ENCODE measurements at regions not wholly inside any gene's neighbourhood (a gene's known extent, or its start where the extent isn't known, plus 50 kb on each side); places are given as distances from the start of the nearest gene placed in this dataset.

DNA sequence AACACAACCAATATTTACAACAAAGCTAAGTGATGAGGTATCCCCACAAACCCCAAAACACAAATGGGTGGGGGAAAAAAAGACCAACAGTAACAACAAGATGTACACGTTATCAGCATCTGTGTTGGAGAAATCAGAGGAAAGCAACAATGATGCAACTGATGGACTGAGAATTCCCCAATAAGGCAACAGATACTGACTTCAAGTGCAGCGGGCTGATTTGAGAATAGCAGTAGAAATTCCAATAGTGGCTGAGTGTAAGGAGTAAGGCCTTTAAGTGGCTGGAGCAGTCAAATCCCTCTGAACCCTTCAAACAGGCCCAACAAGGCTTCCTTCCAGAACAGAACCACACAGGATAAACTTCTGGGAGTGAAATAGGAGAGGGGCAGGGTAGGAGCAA is 97.6 kb downstream of the TM2D1 start:
- no peak for DNase-seq

DNA sequence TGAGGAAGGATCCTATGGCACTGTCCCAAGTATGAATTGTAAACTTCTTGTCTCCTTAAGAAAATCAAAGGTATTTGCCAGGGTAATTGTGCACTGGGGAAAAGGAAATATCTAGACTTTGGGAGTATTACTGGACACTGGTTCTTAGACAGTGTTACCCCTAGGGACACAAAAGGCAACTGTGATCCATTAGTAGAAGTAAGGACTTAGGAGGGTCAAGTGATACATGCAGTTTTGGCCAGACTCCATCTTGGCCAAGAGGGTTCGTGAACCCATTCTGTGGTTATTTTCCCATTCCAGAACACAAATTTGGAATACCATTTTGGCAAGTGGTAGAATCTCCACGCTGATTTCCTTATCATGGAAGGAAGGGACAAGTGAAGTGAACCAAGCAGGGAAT is 98.1 kb downstream of the TM2D1 start:
- DNase-seq = no peak

DNA sequence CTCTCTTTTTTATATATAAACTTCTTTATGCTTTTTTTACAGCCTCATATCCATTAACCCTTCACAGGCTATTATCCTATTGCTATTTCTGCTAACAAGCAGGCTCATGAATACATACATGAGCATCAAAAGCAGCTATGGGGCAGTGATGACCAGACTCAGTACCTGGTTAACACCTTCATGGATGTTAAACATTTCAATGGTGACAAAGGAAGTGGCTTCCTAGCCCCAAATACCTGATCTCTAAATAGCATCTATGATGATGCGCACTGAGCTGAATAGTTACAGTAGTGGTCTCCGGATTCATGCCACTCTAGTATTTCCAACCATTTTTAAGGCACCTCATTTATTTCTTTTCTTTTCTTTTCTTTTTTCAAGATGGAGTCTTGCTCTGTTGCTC is 101.1 kb downstream of the TM2D1 start:
- no peak for DNase-seq

DNA sequence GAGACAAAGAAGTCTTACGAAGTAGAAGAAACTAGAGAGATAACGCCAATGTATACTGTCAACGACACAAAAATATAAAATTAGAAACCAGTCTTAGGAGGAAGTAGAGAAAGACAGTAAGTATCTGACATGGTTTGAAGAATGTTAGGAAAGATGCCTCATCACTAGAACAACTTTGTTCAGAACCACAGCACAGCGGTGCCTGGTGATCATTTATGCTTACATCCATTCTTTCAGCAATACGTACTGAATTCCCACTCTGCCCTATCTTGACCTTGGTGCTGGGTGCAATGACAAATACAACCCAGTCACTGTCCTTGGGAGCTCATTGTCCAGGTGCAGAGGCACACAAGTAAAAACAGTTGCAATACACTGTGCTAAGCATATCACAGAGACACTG is 104.4 kb downstream of the TM2D1 start:
- DNase-seq = no peak

DNA sequence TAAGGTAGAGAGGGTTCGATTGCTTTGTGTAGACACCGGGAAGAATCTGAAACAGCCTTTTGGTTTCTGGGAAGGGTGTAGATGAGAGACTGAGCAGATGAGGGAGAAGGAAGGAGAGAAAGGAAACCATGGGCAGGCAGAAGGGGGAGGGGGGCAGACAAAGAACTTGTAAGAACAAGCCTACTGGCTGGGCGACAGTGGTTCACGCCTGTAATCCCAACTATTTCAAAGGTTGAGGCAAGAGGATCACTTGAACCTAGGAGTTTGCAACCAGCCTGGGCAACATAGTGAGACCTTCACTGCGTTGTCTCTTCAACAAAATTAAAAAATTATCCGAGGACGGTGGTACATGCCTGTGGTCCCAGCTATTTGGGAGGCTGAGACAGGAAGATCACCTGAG is 106.2 kb downstream of the TM2D1 start:
- DNase-seq = no peak

DNA sequence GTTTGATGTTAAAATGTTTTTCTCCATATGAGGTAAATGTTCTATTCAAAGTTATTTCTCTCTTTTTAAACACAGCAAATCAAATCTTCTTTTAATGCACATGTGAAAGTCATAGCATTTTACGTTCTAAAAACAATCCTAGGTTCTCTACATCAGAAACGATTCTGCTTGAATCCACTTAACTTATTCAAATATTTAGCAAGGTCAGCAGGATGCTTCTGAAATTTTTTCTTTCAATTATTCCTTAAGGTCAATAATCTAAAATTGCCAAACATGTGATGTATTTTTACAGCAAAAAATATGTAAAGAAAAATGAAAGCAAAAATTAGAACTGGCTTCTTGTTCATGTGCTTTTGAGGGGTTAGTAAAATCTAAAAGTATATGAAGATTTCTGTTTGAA is 106.7 kb downstream of the TM2D1 start:
- DNase-seq = no peak

DNA sequence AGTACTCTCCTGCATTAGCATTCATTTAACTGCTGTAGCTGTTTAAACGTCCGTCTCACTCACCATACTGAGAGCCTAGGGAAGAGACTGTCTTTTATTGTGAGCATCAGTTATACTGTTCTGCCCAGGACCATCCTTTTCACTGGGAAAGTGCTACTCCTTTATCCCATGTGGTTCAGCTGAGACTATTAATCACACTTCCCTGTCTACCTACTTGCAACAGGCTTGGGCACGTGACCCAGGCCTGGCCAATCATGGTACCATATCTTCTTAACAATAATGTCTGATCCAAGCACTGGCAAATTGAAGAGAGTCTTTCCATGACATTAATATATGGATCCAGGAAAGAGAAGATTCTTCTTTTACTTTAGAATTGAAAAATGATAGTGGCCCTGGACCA is 108.1 kb downstream of the TM2D1 start:
- no peak for DNase-seq

DNA sequence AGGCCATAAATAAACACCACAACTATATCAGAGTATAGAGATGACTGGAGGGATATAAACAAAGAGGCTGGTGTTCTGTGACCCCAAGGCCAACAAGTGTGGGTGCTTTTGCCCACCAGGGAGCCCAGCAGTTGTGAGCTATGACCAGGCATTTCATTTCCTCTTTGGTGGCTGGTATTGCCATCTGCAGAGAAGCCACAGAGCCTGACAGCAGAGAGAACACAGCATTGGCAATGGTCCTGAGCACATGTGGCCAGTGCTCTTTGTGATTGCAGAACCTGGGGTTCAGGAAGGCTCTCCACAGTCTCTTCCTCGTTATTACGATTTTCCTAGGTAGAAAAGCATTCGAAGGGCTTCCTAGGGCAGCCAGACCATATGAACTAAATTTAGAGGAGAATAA is 112.3 kb downstream of the TM2D1 start:
- no peak for DNase-seq

DNA sequence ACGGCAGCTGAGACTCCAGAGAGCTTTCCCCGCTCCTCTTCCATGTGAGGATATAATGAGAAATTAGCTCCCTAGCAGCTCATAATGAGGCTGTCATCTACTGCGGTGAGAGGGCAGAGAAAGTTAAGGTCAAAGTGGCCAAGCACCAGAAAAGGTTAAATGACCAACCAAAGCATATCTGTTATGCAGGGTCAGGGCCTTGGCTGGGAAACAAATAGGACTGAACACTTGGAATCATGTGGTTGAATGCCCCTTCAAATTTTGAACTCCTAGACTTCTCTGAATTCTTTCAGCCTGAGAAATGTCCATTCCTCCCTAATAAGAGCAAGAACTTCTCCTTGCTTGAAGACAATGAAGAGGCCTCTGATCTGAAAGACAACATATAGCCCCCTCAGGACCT is 115.9 kb downstream of the TM2D1 start:
- DNase-seq = no peak

DNA sequence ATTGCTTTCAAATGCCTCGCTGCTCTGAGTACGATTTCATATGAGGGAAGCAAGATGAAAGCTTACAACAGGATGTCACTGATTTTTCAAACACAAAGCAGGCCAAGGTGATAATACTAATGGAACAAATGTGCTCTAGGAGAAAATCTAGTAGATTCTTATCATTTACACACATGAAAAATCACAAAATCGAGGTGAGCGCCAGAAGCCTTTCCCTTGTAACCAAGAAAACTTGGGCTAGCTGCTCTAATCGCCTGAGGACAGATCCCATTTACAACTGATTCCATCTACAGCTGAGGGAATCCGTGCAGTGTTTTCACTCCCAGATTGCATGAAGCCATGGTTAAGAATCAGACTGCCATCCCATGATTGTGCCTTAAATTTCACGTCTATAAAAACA is 117.5 kb downstream of the TM2D1 start:
- no peak for DNase-seq

DNA sequence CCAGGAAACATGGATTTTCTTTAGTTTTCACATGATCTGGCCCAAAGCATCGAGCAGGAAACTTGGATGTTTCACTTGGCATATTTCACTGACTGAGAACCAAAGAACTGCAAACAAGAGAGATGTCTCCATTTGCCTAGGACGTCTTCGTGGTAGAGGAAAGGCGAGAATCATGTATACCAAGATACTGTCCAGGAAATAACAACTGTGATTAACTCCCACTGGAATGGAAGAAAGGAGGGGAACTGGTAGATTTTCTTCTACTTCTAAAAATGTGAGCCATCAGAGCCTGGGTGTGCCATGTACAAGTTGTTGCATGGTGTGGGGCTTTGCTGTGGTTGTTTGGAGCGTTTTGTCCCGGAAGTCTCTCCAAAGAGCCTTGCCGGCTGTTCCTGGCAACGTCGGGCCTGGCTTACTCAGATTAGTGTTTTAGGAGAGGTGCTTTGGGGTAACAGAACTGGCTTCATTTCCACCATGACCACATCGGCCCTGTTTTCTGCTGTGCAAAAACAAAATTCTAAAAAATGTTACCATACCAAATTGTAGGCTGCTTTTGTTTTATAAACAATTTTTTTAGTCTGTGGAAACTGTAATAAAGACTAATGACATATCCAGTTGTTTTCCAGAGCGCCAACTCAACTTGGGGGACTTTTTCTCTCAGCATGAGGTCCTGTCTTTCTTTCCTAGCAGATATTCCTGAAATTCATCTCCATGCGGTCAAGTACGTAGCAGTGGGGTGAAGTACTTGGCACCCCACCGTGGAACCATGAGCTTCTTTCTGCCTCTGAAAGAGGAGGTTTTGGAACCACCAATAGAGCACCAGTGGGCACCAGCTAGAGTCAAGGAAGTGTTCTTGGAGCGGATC is 118.3 kb downstream of the TM2D1 start:
- DNase-seq = peak; percentile 73

DNA sequence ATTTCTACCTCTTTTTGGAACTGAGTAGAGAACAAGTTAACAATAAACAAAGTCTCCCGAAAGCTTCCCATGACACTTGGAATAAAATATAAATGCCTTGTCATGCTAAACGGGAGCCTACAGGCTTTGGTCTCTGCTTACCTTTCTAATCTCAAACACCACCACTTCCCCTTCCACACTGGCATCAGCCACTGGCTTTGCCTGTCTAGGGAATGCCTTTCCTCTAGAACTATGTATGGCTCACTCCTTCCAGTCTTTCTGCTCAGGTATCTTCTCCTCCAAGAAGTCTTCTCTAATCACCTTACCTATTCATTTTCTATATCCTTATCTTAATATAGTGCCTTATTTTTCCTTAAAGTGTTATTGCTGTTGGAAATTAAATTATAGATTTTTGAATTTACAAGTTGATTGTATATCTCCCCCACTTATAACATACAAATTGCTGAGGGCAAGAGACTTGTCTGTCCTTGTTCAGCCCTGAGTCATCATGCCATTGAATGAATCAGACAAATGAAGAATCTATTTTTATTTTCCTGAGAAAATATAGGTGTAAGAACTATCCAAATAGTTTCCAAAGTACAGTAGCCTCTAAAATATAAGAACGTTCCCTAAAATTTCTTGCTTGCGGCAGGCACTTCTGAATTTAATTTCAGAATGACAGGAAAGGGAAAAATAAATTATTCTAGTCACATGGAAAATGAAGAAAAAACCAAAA is 119.2 kb downstream of the TM2D1 start:
- DNase-seq = no peak

DNA sequence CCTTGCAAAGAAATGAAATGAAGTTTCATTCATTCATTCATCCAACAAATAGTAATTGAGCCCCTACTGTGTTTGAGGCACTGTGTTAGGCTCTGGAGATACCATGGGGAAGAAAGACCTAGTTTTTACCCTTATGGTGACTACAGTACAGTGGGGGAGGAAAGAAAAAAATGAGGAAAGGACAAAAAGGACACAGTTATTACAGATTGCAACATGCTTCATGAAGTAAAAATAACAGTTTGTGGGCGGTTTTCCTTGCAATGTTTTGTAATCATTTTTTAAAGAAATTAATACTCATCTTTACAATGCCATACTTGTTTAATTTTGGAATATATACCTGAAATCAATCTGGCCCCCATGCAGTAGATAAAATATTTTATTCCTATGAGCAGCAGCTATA is 120.3 kb downstream of the TM2D1 start:
- no peak for DNase-seq

DNA sequence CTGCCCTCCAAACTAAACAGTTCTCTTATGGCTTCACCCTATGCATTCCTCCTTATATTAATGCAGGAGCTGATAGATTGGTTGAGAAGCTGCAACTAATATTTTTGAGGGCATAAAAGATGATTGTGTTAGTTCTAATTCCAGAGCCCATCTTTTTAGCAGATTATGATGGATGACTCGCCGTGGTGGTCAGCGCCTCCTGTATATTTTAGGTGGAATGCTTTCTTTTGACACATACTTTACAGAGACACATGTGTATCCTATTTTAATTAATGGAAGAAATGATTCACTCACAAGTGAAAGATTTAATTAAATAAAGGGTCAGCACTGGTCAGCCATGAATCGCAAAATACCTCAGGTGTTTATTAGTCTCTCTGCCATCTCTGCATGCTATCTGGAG is 120.7 kb downstream of the TM2D1 start:
- DNase-seq = no peak

DNA sequence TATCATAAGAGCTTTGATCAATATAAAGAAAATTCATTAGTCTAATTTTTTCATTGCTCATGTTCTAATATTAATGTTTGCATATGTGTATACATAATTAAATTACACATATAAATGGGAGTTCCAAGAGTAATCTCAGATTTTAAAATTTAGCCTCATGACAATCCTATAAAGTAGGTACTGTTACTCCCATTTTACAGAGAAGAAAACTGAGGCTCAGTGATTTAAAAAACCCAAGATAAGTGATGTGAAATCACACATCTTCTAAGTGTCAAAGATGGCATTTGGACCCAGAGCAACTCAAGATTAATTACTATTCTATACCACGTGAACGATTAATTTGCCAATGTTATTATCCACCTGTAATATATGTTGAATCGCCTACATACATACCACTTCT is 122.3 kb downstream of the TM2D1 start:
- DNase-seq = no peak

DNA sequence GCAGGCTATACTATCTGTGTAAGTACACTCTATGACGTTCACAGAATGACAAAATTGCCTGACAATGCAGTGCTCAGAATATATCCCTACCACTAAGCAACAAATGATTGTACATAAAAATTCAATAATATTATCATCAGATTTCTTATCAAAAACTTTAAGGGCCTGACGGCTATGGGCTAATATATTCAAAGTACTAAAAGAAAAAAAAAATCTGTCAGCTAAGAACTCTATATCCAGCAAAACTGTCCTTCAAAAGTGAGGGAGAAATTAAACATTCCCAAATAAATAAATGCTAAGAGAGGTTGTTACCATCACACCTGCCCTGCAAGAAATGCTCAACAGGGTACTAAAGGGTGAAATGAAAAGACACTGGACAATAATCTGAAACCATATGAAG is 127.3 kb downstream of the TM2D1 start:
- no peak for DNase-seq

DNA sequence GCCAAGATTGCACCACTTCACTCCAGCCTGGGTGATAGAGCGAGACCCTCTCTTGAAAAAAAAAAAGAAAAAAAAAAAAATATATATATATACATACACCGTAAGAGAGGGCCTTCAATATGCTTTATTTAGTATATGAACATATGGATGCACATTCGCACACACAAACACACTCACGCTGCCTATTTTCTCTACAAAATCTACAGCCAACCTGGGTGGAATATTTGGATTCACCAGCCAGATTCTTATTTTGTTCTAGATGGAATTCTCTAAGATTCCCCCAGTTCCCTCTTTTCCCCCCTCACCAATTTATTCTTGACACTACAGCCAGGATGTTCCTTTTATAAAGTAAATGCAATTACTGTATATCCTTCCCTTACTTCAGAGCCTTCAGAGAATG is 131.6 kb downstream of the TM2D1 start:
- DNase-seq = no peak

DNA sequence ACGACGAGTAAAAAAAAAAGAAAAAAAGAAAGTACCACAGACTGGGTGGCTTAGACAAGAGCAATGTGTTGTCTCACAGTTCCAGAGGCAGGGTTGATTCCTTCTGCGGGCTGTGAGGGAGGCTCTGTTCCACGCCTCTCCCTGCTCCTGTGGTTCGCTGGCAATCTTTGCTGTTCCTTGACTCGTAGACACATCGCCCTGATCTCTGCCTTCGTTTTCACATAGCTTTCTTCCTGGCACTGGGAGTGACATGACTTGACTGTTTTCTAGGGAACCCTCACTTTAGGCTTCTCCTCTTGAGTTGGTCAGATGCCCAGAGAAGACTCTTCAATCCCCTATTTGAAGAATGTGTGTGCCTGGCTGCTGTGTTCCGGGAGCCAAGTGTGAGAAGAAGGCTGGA is 133.6 kb downstream of the TM2D1 start:
- no peak for DNase-seq

DNA sequence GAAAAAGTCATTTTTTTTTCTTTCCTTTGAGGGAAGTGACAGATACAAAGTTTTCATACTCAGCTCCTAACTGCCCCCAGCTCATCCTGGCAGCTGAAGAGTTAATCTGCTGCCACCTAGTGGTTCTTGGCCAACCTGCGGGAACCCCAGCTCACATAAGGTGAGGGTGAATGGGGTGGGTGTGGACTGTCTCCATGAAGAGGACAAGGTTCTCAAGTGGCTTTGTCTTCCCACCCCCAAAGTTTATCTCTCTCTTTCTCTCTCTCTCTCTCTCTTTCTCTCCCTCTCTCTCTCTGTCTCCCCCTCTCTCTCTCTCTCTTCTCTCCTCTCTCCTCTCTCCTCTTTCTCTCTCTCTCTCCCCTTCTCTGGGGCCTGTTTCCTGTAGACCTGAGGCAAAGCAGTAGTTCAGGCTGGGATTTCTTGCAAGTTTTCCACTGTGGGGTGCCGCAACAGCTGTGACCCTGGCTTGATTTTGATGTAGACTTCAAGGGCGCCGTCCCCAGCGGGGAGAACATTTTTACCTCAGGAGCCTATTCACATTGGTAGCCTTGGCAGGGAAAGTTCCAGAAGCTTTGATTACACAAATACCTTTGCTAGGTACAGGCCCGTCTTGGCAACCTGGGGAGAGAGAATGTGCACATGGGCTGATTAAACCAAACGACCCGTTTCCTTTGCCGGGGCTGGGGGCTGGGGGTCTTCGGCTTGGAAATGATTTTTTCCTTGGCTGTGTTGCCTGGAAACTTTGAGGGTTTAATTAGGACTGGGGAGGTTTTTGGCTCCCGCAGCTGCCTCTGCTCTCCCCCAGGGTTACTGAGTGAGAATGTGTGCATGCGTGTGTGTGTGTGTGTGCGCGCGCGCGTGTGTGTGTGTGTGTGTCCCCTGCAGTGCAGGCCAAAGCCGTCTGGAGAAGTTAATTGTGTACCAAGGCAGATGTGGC is 135.9 kb downstream of the TM2D1 start:
- DNase-seq = peak; percentile 71

DNA sequence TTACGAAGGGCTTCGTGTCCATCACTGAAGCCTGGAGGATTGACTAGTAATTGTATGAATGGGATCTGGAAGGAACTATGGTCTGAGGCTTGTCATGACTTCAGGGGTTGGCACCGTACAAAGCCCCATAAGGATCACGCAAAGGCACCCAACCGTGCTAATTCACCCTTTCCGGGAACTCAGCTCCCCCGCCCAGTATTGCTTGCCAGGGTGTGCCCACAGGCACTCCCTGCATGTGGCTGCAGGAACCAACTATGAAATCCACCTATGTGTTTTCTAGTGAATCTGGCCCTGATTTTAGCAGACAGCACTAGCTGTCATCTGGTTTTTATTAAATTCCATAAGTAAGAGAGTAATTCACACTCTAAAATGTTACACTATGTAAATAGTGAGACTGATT is 139.2 kb downstream of the TM2D1 start:
- DNase-seq = peak; percentile 55

DNA sequence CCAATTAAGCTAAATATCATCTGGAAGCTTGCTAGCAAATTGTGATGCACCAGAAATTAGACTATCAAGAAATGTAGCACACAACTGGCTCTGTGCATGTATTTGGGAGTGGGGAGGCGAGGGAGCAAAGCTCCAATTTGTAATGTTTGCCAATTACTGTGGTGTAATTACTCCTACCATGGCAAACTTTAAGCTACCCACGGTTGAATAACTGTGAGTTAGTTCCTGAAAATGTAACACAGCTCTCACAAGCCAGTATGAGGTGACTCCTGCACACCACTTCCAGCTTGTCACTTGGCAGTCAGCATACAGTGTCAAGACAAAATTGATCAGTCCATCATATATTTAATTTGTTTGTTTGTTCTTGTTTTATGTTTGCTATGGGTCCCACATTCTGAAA is 141.2 kb downstream of the TM2D1 start:
- no peak for DNase-seq

DNA sequence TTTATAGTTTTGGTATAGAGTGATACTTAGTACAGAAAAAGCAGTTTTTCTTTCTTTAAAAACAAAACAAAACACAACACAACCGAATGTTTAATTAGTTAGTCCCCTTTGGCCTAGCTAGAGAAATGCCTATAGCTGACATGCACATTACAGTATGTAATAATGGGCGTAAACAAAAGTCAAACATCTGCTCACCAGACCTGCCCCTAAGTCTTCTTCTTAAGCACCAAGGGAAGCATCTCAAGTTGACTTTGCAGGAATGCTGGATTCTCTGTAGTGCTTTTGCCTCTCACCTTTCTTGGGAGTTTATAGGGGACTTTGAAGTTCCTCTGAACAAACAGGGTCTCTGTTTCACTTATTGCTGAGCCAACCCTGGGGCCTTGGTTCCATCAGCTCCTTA is 143.7 kb downstream of the TM2D1 start:
- DNase-seq = no peak

DNA sequence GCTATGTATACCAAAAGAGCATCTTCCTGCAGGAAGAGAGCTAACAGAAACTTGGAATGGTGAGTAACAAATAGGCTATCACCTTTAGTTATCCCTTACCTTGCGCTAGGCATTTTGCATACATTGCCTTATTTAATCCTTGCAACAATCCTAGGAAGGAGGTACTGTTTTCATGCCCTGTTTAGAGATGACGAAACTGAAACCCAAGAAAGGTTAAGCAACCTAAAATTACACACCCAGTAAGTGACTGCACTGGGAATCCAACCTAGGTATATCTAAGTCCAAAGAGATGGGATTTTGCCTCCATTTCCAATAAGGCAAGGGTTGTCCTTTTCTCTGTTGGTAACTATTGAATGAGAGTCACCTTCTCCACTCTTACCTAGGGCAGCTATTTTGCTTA is 144.5 kb downstream of the TM2D1 start:
- DNase-seq = no peak

DNA sequence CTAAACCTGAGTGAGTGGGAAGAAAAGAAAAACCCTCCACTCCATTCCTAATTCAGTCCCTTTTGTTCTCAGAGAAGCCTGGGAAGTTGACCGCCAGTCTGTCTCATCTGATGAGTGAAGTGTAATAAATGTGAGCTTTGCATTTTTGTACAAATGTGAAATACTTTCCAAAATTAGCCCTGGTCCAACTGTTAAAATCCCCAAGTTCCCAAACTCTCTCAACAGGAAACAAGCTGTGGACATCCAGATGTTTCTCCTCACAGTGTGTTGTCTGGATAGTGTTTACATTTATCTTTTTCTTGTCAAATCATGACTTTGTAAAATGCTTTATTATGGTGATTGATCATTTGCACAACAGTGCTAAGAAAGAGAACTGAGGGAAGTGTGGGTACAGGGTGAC is 145.1 kb downstream of the TM2D1 start:
- DNase-seq = no peak

All from femur (tissue), 1 donor.